Activated T-cell treated with anti-CD3 and anti-CD28 coated beads, Interleukin-2, amount 50 U/mL, for 1 hour (primary cell): ENCODE measurements at regions not wholly inside any gene's neighbourhood (a gene's known extent, or its start where the extent isn't known, plus 50 kb on each side); places are given as distances from the start of the nearest gene placed in this dataset.

Experiments used
- DNase-seq: peaks from one replicate; pipeline ENCODE4 v3.0.0-alpha.2; 2020

GRCh38 chr2:173740639-173741038 is 224.5 kb downstream of the SP3 start:
- DNase-seq: no peak

- no peak for DNase-seq
Measured at GRCh38 chr2:173741759-173742158, 223.4 kb downstream of the SP3 start.

- no peak for DNase-seq
Measured at GRCh38 chr2:173747035-173747434, 218.1 kb downstream of the SP3 start.

GRCh38 chr2:173749315-173749714 is 215.9 kb downstream of the SP3 start:
- DNase-seq: no peak

- DNase-seq: no peak
Measured at GRCh38 chr2:173750353-173750801, 214.8 kb downstream of the SP3 start.

GRCh38 chr2:173750831-173751230 is 214.3 kb downstream of the SP3 start:
- DNase-seq: no peak

GRCh38 chr2:173751245-173751975 is 213.8 kb downstream of the SP3 start:
- no peak for DNase-seq

- DNase-seq: no peak
Measured at GRCh38 chr2:173752152-173752551, 213.0 kb downstream of the SP3 start.

GRCh38 chr2:173753441-173753840 is 211.7 kb downstream of the SP3 start:
- no peak for DNase-seq

- no peak for DNase-seq
Measured at GRCh38 chr2:173754165-173754564, 211.0 kb downstream of the SP3 start.

GRCh38 chr2:173754837-173755236 is 210.3 kb downstream of the SP3 start:
- DNase-seq: no peak

GRCh38 chr2:173755798-173756197 is 209.4 kb downstream of the SP3 start:
- DNase-seq: no peak

- no peak for DNase-seq
Measured at GRCh38 chr2:173759959-173760358, 205.2 kb downstream of the SP3 start.

GRCh38 chr2:173760553-173760952 is 204.6 kb downstream of the SP3 start:
- no peak for DNase-seq

GRCh38 chr2:173761603-173762119 is 203.5 kb downstream of the SP3 start:
- no peak for DNase-seq

- DNase-seq: no peak
Measured at GRCh38 chr2:173762221-173762620, 203.0 kb downstream of the SP3 start.

- no peak for DNase-seq
Measured at GRCh38 chr2:173762864-173763263, 202.3 kb downstream of the SP3 start.

GRCh38 chr2:173763641-173764040 is 201.5 kb downstream of the SP3 start:
- DNase-seq: no peak

GRCh38 chr2:173764094-173764493 is 201.1 kb downstream of the SP3 start:
- DNase-seq: no peak

- DNase-seq: no peak
Measured at GRCh38 chr2:173766537-173767289, 198.5 kb downstream of the SP3 start.

- DNase-seq: no peak
Measured at GRCh38 chr2:173770947-173771678, 194.1 kb downstream of the SP3 start.

- DNase-seq: no peak
Measured at GRCh38 chr2:173772205-173772604, 193.0 kb downstream of the SP3 start.

- DNase-seq: no peak
Measured at GRCh38 chr2:173773076-173773475, 192.1 kb downstream of the SP3 start.
